Endothelial cell of umbilical vein (primary cell): ENCODE measurements at regions not wholly inside any gene's neighbourhood (a gene's known extent, or its start where the extent isn't known, plus 50 kb on each side); places are given as distances from the start of the nearest gene placed in this dataset.

Experiments used
- BruUV-seq: library from RNA; stranded (reverse); fragments of 400-500 nt; replicated peaks from 2 replicates; lab custom pipeline; 2021; lab: Mats Ljungman, UMichigan
- CTCF ChIA-PET: fragments of 300-600, 350-600 bp; sonication (Branson Sonifier 250); formaldehyde crosslinking; loops from one replicate; lab custom pipeline; 2021; ENCODE audit warnings: antibody characterized with exemption, inconsistent platforms; lab: Charles Lee
- POLR2A ChIA-PET: fragments of 300-600, 350-600 bp; sonication (Branson Sonifier 250); formaldehyde crosslinking; loops from one replicate; lab custom pipeline; 2021; ENCODE audit warnings: antibody characterized with exemption, inconsistent platforms; lab: Charles Lee
- DNase-seq: peaks from one replicate; pipeline ENCODE4 v3.0.0-alpha.2; 2011; ENCODE audit warnings: low read depth, low spot score
- FAIRE-seq: peaks from 2 replicates; lab custom pipeline; 2011; peaks lifted over from hg19 to GRCh38; lab: Jason Lieb, UNC
- H2AFZ ChIP-seq: 2 replicates; pipeline ENCODE4 v1.6.0; 2012; ENCODE audit warnings: low read depth, low read length, control low read depth, inconsistent platforms
- H3K27ac ChIP-seq: 2 replicates; pipeline ENCODE4 v1.5.1; 2011; ENCODE audit warnings: low read depth, mild to moderate bottlenecking, control low read depth, low read length, moderate library complexity; ENCODE audit not compliant: insufficient read depth
- H3K27me3 ChIP-seq, 2 experiments: 2 replicates each; pipeline versions ENCODE4 v1.6.0 to v1.6.1; 2011; ENCODE audit warnings: low read length in 2 of 2, mixed read lengths in 1 of 2; ENCODE audit not compliant: control insufficient read depth in 2 of 2, insufficient read depth in 2 of 2
- H3K36me3 ChIP-seq, 2 experiments: 2 replicates in 1 of 2; 3 replicates in 1 of 2; pipeline ENCODE4 v1.5.1; 2011; ENCODE audit warnings: low read length in 2 of 2, mild to moderate bottlenecking in 1 of 2, moderate library complexity in 1 of 2; ENCODE audit not compliant: control insufficient read depth in 2 of 2, insufficient read depth in 2 of 2; ENCODE audit errors: extremely low read depth in 1 of 2
- H3K4me1 ChIP-seq: 3 replicates; pipeline ENCODE4 v1.5.1; 2011; ENCODE audit warnings: mild to moderate bottlenecking, low read length; ENCODE audit not compliant: control insufficient read depth, insufficient read depth; ENCODE audit errors: extremely low read depth
- H3K4me2 ChIP-seq: 2 replicates; pipeline ENCODE4 v1.6.1; 2011; ENCODE audit warnings: low read length, control low read depth, mixed read lengths; ENCODE audit not compliant: insufficient read depth
- H3K4me3 ChIP-seq, 3 experiments: fragments of 200-600 bp in 1 of 3; sonication (generic), shearing (Covaris generic) in 1 of 3; replicated peaks in 1 of 3; 2 replicates each; pipeline ENCODE4 v1.5.1; 2011 to 2016; ENCODE audit warnings: control low read depth in 3 of 3, low read length in 3 of 3, mild to moderate bottlenecking in 2 of 3, inconsistent platforms in 1 of 3, low read depth in 1 of 3, moderate library complexity in 1 of 3; ENCODE audit not compliant: insufficient read depth in 1 of 3
- H3K79me2 ChIP-seq: 2 replicates; pipeline ENCODE4 v1.6.0; 2012; ENCODE audit warnings: low read length, inconsistent platforms; ENCODE audit not compliant: control insufficient read depth, insufficient read depth
- H3K9ac ChIP-seq: replicated peaks from 2 replicates; pipeline ENCODE3; 2011; ENCODE audit warnings: low read length, control low read depth; ENCODE audit not compliant: insufficient read depth; ENCODE audit errors: extremely low read depth
- H3K9me1 ChIP-seq: replicated peaks from 3 replicates; pipeline ENCODE4 v1.6.0; 2011; ENCODE audit warnings: mild to moderate bottlenecking, low read length; ENCODE audit not compliant: control insufficient read depth, insufficient read depth; ENCODE audit errors: extremely low read depth
- H3K9me3 ChIP-seq: replicated peaks from 2 replicates; pipeline ENCODE4 v1.5.1; 2012; ENCODE audit warnings: low read length, inconsistent platforms; ENCODE audit not compliant: control insufficient read depth, insufficient read depth
- H4K20me1 ChIP-seq: replicated peaks from 2 replicates; pipeline ENCODE3; 2011; ENCODE audit warnings: mild to moderate bottlenecking, low read length; ENCODE audit not compliant: control insufficient read depth, insufficient read depth; ENCODE audit errors: extremely low read depth
- EZH2 ChIP-seq: IDR thresholded peaks from 2 replicates; pipeline ENCODE4 v1.6.1; 2012; ENCODE audit warnings: borderline replicate concordance, low read depth, mild to moderate bottlenecking, moderate library complexity, low read length, inconsistent platforms; ENCODE audit not compliant: severe bottlenecking
- FOS ChIP-seq: IDR thresholded peaks from 2 replicates; pipeline ENCODE4 v1.6.1; 2011; ENCODE audit warnings: mild to moderate bottlenecking, low read length, moderate library complexity, borderline replicate concordance; ENCODE audit not compliant: insufficient read depth
- GATA2 ChIP-seq: IDR thresholded peaks from 2 replicates; pipeline ENCODE4 v1.7.0; 2011; ENCODE audit warnings: low read depth, mild to moderate bottlenecking, moderate library complexity, mixed read lengths, low read length; ENCODE audit not compliant: insufficient read length, insufficient read depth
- JUN ChIP-seq: IDR thresholded peaks from 2 replicates; pipeline ENCODE4 v1.6.1; 2011; ENCODE audit warnings: borderline replicate concordance, low read depth; ENCODE audit not compliant: insufficient read length, insufficient read depth
- MYC ChIP-seq: IDR thresholded peaks from one replicate; pipeline ENCODE4 v1.6.1; 2011; ENCODE audit warnings: mild to moderate bottlenecking, low read depth, low read length
- POLR2A ChIP-seq: IDR thresholded peaks from 2 replicates; pipeline ENCODE4 v1.6.1; 2012; ENCODE audit warnings: low read depth, mild to moderate bottlenecking, control low read depth, low read length
- POLR2AphosphoS5 ChIP-seq: IDR thresholded peaks from 2 replicates; pipeline ENCODE4 v1.6.1; 2012; ENCODE audit warnings: low read depth, mild to moderate bottlenecking, control low read depth, low read length, moderate library complexity; ENCODE audit not compliant: insufficient read depth
- dilution Hi-C: fragments of 300-500 bp; cut with MboI; formaldehyde crosslinking; loops from one replicate; pipeline ENCODE4 v1.15.0; 2019; ENCODE audit warnings: low sequenced_read_pairs; ENCODE audit not compliant: extremely low pct_ligation_motif_present
- intact Hi-C: fragments of 100-400 bp; cut with micrococcal nuclease; formaldehyde crosslinking; loops from one replicate; pipeline ENCODE4 v1.10.0; 2022
- TF ChIP-seq, protein P1 (sequence below): IDR thresholded peaks from 2 replicates; pipeline ENCODE4 v1.6.1; 2011; ENCODE audit not compliant: insufficient read depth, insufficient read length
- TF ChIP-seq, protein P2 (sequence below), 2 donors: IDR thresholded peaks; 1 replicate in 1 of 2; 2 replicates in 1 of 2; pipeline ENCODE4 v1.5.1; 2011; ENCODE audit warnings: low read length in 2 of 2, mild to moderate bottlenecking in 2 of 2, moderate library complexity in 2 of 2, control low read depth in 1 of 2, inconsistent platforms in 1 of 2, low read depth in 1 of 2; ENCODE audit not compliant: insufficient read depth in 1 of 2; ENCODE audit errors: extremely low read depth in 1 of 2

DNA sequence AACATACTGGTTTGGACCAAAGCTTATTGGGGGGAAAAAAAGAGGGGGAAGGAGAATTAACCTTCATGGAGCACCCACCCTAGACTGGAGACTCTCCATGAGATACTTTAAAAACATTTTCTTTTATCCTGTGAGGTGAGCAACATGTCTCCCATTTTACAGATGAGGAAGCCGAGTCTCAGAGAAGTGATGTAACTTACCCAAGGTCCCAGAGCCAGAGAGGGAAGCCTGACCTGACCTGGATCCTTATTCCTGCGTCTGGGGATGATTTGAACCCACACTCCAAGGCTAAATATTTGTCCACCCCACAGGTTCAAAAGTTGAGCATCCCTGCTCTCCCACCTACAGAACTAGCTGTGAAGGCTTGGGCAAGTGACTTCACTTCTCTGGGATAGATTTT lies 137.9 kb upstream of the JUN start:
- Histone ChIP-seq H3K4me1 (no peaks in the 10 kb centered on the region), H2AFZ (no peak overlapping the region), H3K27ac (no peak overlapping the region), H3K9me3 (no peaks in the 10 kb centered on the region), H3K4me3 (no peak overlapping the region), H3K27me3 (no peaks in the 10 kb centered on the region), H3K79me2 (no peaks in the 10 kb centered on the region), H3K36me3 (no peaks in the 10 kb centered on the region), H3K9ac (no peak overlapping the region), H3K9me1 (no peaks in the 10 kb centered on the region), H4K20me1 (no peaks in the 10 kb centered on the region), H3K4me2 (no peak overlapping the region)
- ChIA-PET POLR2A (no interaction called here), CTCF (no interaction called here)
- no peak for DNase-seq
- no peak for TF ChIP-seq JUN
- no peak for TF ChIP-seq EZH2
- dilution Hi-C loops (no loop called here), intact Hi-C loops (no loop called here)
- no peak for FAIRE-seq
- no TSS peak for BruUV-seq

DNA sequence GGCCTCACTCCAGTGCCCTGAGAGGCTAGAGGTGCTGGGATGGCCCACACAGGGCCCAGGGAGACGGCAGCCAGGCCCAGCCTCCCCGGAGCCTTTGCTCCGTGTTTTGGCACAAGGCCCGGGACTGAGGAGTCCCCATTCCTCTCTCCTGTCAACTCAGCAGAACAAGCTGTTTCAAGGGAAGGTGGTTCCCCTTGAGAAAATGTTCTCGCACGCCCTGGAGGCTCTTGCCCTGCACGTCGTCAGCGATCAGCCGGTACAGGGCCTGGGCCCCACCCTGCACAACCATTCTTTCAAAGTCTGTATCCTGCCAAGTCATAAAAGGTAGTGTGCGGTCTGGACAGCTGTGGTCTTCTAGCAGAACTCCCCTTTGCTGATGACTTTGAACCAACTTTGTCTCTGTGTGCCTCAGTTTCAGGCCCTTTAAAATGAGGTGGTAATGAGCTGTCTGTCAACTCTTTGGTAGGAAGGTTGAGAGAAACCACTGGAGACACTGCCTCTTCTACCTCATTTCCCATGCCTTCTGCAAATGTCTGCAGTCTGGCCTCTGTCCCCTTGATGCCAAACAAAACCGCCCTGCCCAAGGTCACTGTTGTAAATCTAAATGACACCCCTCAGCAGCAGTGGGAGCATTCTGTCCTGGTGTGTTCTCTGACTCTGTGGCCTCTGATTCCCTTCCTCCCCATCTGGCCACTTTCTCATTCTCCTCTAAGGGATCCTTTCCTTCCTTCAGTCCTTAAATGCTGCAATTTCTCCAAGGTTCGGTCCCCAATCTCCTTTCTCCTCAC lies 138.6 kb upstream of the JUN start:
- FAIRE-seq (no peak), DNase-seq (no peak)
- TF ChIP-seq MYC: no peak
- TF ChIP-seq GATA2: no peak
- no peak for TF ChIP-seq POLR2A
- TF ChIP-seq, protein P1, sequence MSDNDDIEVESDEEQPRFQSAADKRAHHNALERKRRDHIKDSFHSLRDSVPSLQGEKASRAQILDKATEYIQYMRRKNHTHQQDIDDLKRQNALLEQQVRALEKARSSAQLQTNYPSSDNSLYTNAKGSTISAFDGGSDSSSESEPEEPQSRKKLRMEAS: no peak
- no peak for TF ChIP-seq POLR2AphosphoS5
- TF ChIP-seq, protein P2, sequence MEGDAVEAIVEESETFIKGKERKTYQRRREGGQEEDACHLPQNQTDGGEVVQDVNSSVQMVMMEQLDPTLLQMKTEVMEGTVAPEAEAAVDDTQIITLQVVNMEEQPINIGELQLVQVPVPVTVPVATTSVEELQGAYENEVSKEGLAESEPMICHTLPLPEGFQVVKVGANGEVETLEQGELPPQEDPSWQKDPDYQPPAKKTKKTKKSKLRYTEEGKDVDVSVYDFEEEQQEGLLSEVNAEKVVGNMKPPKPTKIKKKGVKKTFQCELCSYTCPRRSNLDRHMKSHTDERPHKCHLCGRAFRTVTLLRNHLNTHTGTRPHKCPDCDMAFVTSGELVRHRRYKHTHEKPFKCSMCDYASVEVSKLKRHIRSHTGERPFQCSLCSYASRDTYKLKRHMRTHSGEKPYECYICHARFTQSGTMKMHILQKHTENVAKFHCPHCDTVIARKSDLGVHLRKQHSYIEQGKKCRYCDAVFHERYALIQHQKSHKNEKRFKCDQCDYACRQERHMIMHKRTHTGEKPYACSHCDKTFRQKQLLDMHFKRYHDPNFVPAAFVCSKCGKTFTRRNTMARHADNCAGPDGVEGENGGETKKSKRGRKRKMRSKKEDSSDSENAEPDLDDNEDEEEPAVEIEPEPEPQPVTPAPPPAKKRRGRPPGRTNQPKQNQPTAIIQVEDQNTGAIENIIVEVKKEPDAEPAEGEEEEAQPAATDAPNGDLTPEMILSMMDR (IDR thresholded peaks at IDR 0.05; ENCODE audit: extremely low read depth in 1 of 2, insufficient read depth in 1 of 2, low read depth in 1 of 2, low read length in 2 of 2): no peak
- TF ChIP-seq JUN: no peak
- no peak for TF ChIP-seq FOS
- TF ChIP-seq EZH2: no peak
- Histone ChIP-seq H3K27ac (no peak overlapping the region), H3K9me3 (no peaks in the 10 kb centered on the region), H3K36me3 (no peaks in the 10 kb centered on the region), H2AFZ (peak overlapping the region; percentile 35), H3K4me2 (no peak overlapping the region), H3K79me2 (no peaks in the 10 kb centered on the region), H3K4me3 (no peak overlapping the region), H3K4me1 (no peaks in the 10 kb centered on the region), H3K27me3 (no peaks in the 10 kb centered on the region), H4K20me1 (no peaks in the 10 kb centered on the region), H3K9me1 (no peaks in the 10 kb centered on the region), H3K9ac (no peak overlapping the region)
- dilution Hi-C loops (no loop called here), intact Hi-C loops (no loop called here)
- BruUV-seq: no TSS peak
- CTCF ChIA-PET: no interaction called here
- POLR2A ChIA-PET: no interaction called here
